HL-60 (cell line): ENCODE measurements at regions not wholly inside any gene's neighbourhood (a gene's known extent, or its start where the extent isn't known, plus 50 kb on each side); places are given as distances from the start of the nearest gene placed in this dataset.

Experiments used
- DNase-seq, 2 experiments: peaks; one replicate each; pipeline ENCODE4 v3.0.0-alpha.2; 2010 to 2020; ENCODE audit warnings: low read depth in 1 of 2, low spot score in 1 of 2
- H3K27ac ChIP-seq: fragments of 250-450 bp; sonication (Bioruptor Pico); replicated peaks from 2 replicates; pipeline ENCODE4 v1.5.1; 2020; ENCODE audit warnings: mild to moderate bottlenecking, moderate library complexity
- H3K27me3 ChIP-seq: fragments of 250-450 bp; sonication (Bioruptor Pico); 2 replicates; pipeline ENCODE4 v1.5.1; 2021; ENCODE audit warnings: mild to moderate bottlenecking, moderate library complexity; ENCODE audit not compliant: insufficient read depth, poor library complexity, severe bottlenecking
- H3K4me3 ChIP-seq: replicated peaks from 2 replicates; pipeline ENCODE4 v1.5.1; 2011; ENCODE audit warnings: mild to moderate bottlenecking, control low read depth, low read length; ENCODE audit not compliant: insufficient read depth
- GABPA ChIP-seq: IDR thresholded peaks from 2 replicates; pipeline ENCODE4 v1.6.1; 2012; ENCODE audit warnings: low read depth
- POLR2AphosphoS5 ChIP-seq: IDR thresholded peaks from 2 replicates; pipeline ENCODE4 v1.6.1; 2012; ENCODE audit warnings: low read depth
- REST ChIP-seq: IDR thresholded peaks from 2 replicates; pipeline ENCODE4 v1.6.1; 2012; ENCODE audit warnings: low read depth; ENCODE audit not compliant: insufficient replicate concordance
- SPI1 ChIP-seq: IDR thresholded peaks from 2 replicates; pipeline ENCODE4 v1.6.1; 2012; ENCODE audit warnings: low read depth, mild to moderate bottlenecking, borderline replicate concordance
- TF ChIP-seq, protein P1 (sequence below): IDR thresholded peaks from one replicate; pipeline ENCODE4 v1.5.1; 2011; ENCODE audit warnings: low read length, control low read depth, inconsistent platforms; ENCODE audit not compliant: insufficient read depth

DNA sequence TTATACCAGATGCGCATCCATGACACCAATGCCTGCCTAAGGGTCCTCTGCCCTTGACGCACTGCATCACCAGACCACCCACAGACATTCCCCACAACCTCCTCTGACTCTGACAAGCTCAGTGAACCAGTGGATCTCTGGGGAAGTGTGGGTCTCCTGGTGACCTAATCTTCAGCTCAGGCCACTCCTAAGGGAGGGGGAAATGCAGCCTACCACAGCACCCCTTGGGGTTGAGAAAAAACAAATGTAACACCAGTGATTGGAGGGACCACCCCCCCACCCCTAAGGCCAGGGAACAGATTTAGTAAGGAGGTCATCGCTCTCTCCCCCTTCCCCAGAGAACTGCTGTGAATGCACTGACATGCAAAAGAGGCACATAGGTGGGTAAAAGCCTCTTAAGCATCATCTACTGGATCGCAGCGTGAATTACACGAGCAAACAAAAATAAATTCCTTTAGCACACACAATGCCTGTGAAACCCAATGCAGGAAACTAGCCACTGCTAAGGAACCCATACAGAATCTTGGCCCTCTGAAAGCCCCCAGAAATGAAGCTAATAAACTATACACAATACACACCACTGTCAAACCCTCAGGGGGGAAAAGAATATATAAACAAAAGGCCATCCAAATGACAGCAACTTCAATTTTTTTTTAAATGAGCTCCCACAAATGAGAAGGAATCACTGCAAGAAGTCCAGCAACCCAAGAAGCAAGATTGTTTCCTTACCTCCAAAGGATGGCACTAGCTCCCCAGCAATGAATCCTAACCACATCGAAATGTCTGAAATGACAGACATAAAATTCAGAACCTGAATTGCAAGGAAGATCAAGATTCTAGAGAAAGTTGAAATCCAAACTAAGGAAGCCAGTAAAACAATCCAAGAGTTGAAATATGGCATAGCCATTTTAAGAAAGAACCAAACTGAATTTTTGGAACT, 513.7 kb upstream of the PTGER4 start:
- H3K4me3 ChIP-seq, result no peak overlapping the region
- DNase-seq, result no peak
- no peak overlapping the region for H3K27ac ChIP-seq
- H3K27me3 ChIP-seq, result no peaks in the 10 kb centered on the region
- TF ChIP-seq POLR2AphosphoS5 (no peak), REST (no peak), GABPA (no peak), SPI1 (no peak)
- TF ChIP-seq, protein P1, sequence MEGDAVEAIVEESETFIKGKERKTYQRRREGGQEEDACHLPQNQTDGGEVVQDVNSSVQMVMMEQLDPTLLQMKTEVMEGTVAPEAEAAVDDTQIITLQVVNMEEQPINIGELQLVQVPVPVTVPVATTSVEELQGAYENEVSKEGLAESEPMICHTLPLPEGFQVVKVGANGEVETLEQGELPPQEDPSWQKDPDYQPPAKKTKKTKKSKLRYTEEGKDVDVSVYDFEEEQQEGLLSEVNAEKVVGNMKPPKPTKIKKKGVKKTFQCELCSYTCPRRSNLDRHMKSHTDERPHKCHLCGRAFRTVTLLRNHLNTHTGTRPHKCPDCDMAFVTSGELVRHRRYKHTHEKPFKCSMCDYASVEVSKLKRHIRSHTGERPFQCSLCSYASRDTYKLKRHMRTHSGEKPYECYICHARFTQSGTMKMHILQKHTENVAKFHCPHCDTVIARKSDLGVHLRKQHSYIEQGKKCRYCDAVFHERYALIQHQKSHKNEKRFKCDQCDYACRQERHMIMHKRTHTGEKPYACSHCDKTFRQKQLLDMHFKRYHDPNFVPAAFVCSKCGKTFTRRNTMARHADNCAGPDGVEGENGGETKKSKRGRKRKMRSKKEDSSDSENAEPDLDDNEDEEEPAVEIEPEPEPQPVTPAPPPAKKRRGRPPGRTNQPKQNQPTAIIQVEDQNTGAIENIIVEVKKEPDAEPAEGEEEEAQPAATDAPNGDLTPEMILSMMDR, result no peak

- H3K27ac ChIP-seq, result no peak overlapping the region
- TF ChIP-seq, protein P1, result no peak
- TF ChIP-seq POLR2AphosphoS5, result no peak
- no peak for TF ChIP-seq REST
- TF ChIP-seq GABPA, result no peak
- TF ChIP-seq SPI1, result no peak
Observed at GRCh38 chr5:40165106-40165788, 514.5 kb upstream of the PTGER4 start.

DNA sequence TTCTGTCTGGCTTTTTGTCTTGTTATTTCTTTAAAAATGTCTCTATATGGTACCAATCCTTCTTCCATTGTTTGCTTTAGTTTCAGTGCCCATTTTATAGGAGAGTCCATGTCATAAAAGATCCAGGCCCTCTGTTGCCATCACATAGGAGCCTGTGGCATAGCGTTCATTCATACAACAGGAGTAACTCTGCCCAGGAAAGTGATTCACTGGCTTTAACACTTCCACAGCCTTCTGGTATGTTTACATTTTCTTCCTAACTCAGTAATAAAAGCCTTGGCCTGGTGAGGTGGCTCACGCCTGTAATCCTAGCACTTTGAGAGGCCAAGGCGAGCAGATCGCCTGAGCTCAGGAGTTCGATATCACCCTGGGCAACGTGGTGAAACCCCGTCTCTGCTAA, 519.3 kb upstream of the PTGER4 start:
- H3K27me3 ChIP-seq, result no peaks in the 10 kb centered on the region
- no peak overlapping the region for H3K4me3 ChIP-seq
- DNase-seq, result no peak
- no peak overlapping the region for H3K27ac ChIP-seq
- TF ChIP-seq, protein P1, result no peak
- no peak for TF ChIP-seq REST
- no peak for TF ChIP-seq GABPA
- no peak for TF ChIP-seq POLR2AphosphoS5
- TF ChIP-seq SPI1, result no peak

More at GRCh38 chr5:40165106-40165788, 514.5 kb upstream of the PTGER4 start:
- H3K4me3 ChIP-seq, result no peak overlapping the region
- no peak for DNase-seq
- no peaks in the 10 kb centered on the region for H3K27me3 ChIP-seq
